ENCODE measurements at regions not wholly inside any gene's neighbourhood (a gene's known extent, or its start where the extent isn't known, plus 50 kb on each side); places are given as distances from the start of the nearest gene placed in this dataset.

DNA sequence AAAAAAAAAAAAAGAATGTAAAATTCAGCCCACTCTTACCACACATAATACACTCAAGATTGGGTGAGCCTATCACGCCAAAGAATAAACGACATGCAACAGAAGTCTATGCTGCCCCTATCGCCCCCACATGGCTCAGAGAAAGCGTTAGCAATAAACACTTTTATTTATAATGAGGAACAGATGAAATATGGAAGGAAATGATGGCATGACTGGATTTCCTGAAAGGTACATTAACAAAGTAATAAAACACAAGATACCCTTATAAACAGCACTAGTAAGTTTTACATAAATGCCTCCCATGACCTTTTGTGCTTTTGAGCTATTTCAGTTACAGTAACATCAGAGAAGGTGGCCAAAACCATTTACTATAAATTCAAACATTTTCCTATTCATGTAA is 71.4 kb upstream of the SCAF8 start:
- Histone ChIP-seq H3K4me3 (ENCODE audit: low read depth, low read length) (no peak overlapping the region), H3K4me1 (ENCODE audit: insufficient read depth) (no peaks in the 10 kb centered on the region)

GRCh38 chr6:154664287-154664686 is 68.9 kb upstream of the SCAF8 start:
- Histone ChIP-seq H3K36me3 (ENCODE audit: insufficient read depth) (no peaks in the 10 kb centered on the region), H3K4me3 (ENCODE audit: low read depth, low read length) (no peak overlapping the region), H3K27ac (ENCODE audit: low read depth) (no peak overlapping the region), H3K4me1 (ENCODE audit: insufficient read depth) (no peaks in the 10 kb centered on the region)
- WGBS: 90% methylated on average over 3 of the region's 3 CpGs
- no peak for DNase-seq (ENCODE audit: extremely low spot score)

More for the DNA sequence above, 71.4 kb upstream of the SCAF8 start:
- peak; percentile 20 for DNase-seq (ENCODE audit: extremely low spot score)
- H3K36me3 ChIP-seq (ENCODE audit: insufficient read depth): no peaks in the 10 kb centered on the region
- 42% methylated on average over 4 of the region's 4 CpGs for WGBS
- H3K27ac ChIP-seq (ENCODE audit: low read depth): no peak overlapping the region

DNA sequence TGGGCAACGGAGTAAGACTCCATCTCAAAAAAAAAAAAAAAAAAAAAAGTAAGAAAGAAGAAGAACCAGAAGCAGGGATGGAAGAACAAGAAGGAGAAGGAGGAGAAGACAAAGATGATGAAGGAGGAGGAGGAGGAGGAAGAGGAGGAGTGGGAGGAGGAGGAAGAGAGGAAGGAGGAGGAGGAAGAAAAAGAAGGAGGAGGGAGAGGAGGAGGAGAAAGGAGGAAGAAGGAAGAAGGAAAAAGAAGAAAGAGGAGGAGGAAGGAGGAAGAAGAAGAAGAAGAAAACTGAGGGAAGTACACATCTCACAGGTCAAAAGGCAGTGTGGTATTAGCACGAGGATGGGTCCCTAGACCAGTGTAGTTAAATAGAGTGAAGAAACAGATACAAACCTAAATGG is 65.1 kb upstream of the SCAF8 start:
- Histone ChIP-seq H3K27ac (ENCODE audit: low read depth) (no peak overlapping the region), H3K36me3 (ENCODE audit: insufficient read depth) (no peaks in the 10 kb centered on the region), H3K4me1 (ENCODE audit: insufficient read depth) (no peaks in the 10 kb centered on the region), H3K4me3 (ENCODE audit: low read depth, low read length) (no peak overlapping the region)
- 86% methylated on average over 2 of the region's 2 CpGs for WGBS
- DNase-seq (ENCODE audit: extremely low spot score): no peak

DNA sequence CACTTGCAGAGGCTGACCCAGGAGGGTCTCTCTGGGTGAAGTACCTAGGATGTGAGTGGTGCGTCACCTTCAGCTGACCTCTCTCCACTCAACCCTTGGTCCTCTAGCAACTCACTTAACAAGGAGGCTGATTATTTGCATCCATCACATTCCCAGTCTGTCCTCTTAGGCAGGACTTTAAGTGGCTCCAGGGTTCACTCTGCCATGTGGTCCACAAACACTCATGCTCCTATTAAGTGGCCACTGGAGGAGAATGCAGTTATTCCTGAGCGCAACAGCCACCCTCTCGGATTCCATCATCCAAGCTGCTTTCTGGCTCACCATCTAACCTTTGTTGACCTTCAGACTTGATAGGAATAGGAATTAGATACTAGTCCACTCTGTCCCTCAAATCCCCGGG is 61.1 kb upstream of the SCAF8 start:
- Histone ChIP-seq H3K36me3 (ENCODE audit: insufficient read depth) (no peaks in the 10 kb centered on the region), H3K4me1 (ENCODE audit: insufficient read depth) (no peaks in the 10 kb centered on the region), H3K27ac (ENCODE audit: low read depth) (no peak overlapping the region), H3K4me3 (ENCODE audit: low read depth, low read length) (no peak overlapping the region)
- WGBS: 94% methylated on average over 4 of the region's 4 CpGs
- no peak for DNase-seq (ENCODE audit: extremely low spot score)

DNA sequence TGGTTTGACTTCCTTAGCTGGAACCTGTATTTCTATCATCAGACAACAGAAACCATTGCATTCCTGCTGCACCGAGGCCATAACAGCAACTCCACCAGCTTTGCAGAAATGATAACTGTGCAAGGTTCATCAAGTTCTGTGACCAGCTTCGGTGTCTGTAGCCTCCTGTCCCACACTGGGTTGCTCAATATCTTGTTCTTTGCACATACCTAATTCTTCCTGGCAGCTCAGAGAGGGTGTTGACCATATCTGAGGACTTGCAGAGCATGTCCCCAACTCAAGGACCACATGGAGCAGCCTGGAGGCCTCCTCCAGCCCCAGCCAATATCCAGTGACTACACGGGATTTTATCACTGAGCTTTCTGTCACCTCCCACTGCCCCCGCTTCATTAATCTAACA is 59.3 kb upstream of the SCAF8 start:
- no peak for DNase-seq (ENCODE audit: extremely low spot score)
- Histone ChIP-seq H3K4me1 (ENCODE audit: insufficient read depth) (no peaks in the 10 kb centered on the region), H3K4me3 (ENCODE audit: low read depth, low read length) (no peak overlapping the region), H3K27ac (ENCODE audit: low read depth) (no peak overlapping the region), H3K36me3 (ENCODE audit: insufficient read depth) (no peaks in the 10 kb centered on the region)
- WGBS: 65% methylated on average over 4 of the region's 4 CpGs

DNA sequence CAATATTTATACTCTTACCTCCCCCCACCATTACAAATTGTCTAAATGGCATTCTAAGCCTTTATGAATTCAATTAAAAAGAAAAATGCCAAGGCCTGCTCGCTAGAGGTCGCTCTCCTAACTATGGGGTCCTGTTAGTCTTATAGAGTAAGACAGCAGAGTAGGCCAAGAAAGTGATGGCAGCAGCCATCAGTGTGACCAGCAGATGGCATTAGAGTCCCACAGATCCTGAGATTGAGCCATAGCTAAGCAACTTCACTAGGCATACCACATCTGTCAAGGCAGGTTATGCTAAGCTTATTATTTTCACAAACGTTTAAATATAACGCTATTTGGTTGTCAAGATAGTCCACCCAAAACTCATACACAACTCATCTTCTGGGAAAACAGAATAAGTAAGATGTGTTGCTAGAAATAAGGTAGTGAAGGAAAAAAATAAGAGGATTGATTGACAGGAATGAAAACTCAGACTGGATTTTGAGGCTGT is 57.6 kb upstream of the SCAF8 start:
- 0% methylated on average over 4 of the region's 4 CpGs for WGBS
- peak; percentile 90 for DNase-seq (ENCODE audit: extremely low spot score)

GRCh38 chr6:154682633-154683125 is 50.5 kb upstream of the SCAF8 start:
- Histone ChIP-seq H3K4me1 (ENCODE audit: insufficient read depth) (no peaks in the 10 kb centered on the region), H3K27ac (ENCODE audit: low read depth) (no peak overlapping the region), H3K36me3 (ENCODE audit: insufficient read depth) (no peaks in the 10 kb centered on the region), H3K4me3 (ENCODE audit: low read depth, low read length) (no peak overlapping the region)
- no peak for DNase-seq (ENCODE audit: extremely low spot score)
- 88% methylated on average over 10 of the region's 10 CpGs for WGBS

More for the DNA sequence above, 57.6 kb upstream of the SCAF8 start:
- Histone ChIP-seq H3K4me1 (ENCODE audit: insufficient read depth) (no peaks in the 10 kb centered on the region), H3K36me3 (ENCODE audit: insufficient read depth) (no peaks in the 10 kb centered on the region), H3K4me3 (ENCODE audit: low read depth, low read length) (no peak overlapping the region), H3K27ac (ENCODE audit: low read depth) (no peak overlapping the region)
